Fibroblast of skin of left quadriceps (primary cell): ENCODE measurements at regions not wholly inside any gene's neighbourhood (a gene's known extent, or its start where the extent isn't known, plus 50 kb on each side); places are given as distances from the start of the nearest gene placed in this dataset.
A peak's percentile ranks its signal among the peaks of the same experiment; 100 is the strongest.

ENCODE experiments used
- DNase-seq, 2 experiments: peaks; one replicate each; pipeline ENCODE4 v3.0.0-alpha.2; 2013; ENCODE audit warnings: low read depth in 2 of 2

DNA sequence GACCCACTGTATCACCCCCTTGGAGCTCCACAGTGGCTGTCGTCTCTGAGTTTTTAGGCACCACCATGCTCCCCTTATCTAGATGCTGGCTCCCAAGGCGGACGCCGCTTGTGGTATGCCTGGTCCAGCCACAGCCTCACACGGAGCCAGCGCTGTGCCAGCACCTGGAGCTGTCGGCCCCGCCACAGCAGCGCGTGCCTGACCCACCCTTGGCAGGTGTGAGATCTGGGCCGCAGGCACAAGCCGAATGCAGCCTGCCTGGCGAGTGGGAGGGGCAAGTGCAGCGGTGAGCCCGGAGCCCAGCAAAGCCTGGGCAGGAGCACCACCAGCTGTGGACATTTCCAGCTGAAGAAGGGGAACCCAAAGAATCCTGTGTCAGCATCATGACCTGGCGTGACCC lies 91.9 kb upstream of the BACE2 start:
- DNase-seq = no peak

DNA sequence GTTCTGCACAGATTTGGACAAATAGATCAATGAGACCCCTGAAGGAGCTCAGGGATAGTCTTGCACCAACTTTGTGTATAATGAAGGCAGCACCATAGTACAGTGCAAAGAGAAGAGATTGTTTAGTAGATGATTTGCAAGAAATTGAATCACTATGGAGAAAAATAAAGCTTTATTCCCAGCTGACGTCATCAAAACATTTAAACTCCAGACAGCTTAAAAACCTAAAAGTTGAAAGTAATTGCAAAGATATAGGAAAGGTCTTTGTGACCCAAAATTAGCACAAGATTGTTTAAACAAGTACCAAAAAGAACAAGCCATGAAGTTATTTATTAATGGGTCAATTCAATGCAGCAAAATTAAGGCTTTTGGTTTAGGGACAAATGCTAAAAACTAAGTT lies 88.8 kb upstream of the BACE2 start:
- DNase-seq = no peak

DNA sequence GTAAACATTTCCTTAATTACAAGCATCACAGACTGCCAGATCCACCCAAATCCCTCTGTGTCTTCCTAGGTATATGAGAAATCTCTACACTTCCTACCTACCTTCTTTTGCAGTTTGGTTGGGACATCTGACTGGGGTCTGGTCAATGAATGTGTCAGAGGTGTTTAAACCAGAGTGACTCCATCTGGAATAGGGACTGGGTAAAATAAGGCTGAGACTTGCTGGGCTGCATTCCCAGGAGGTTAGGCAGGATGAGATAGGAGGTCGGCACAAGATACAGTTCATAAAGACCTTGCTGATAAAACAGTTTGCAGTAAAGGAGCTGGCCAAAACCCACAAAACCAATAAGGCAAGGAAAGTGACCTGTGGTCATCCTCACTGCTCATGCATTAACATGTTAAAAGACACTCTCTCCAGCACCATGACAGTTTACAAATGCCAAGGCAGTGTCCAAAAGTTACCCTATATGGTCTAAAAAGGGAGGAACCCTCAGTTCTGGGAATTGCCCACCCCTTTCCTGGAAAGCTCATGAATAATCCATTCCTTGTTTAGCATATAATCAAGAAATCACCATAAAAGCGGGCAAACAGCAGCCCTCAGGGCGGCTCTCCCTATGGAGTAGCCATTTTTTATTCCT lies 87.4 kb upstream of the BACE2 start:
- no peak for DNase-seq

DNA sequence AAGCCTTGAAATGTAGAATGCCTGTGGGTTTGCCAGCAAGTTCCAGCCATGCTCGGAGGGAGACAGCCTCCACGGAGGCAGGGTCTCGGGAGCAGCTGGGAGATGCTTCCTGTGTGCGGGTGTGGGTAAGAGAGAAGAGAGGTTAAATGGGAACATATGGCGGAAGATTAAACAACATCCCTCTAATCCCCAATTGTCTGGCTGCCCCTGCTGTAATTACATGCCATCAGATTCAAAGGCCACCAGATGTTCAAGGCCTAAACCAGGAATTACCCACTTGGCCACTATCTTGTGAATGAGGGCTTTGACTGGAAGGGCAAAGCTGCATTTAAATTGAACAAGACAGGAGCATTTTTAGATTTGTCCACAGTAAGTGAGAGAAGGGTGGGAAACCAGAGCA lies 81.4 kb upstream of the BACE2 start:
- no peak for DNase-seq

DNA sequence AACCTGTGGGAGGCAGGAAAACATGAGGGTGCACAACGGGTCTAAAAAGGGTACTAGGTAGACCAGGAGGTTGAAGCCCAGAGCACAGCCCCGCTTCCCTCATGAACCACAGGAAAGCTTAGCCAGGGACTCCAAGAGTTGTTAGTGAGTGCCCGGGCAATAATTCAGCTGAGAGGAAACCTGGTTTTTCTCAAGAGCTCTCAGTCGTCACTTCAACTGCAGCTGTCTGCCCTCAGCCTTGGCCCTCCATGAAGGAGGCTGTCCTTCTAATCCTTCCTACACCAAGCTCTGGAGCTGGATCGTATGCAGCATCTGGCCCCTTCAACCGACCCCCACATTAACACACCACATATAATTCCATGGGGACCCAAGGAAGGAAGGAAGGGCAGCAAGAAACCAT lies 77.0 kb upstream of the BACE2 start:
- no peak for DNase-seq

DNA sequence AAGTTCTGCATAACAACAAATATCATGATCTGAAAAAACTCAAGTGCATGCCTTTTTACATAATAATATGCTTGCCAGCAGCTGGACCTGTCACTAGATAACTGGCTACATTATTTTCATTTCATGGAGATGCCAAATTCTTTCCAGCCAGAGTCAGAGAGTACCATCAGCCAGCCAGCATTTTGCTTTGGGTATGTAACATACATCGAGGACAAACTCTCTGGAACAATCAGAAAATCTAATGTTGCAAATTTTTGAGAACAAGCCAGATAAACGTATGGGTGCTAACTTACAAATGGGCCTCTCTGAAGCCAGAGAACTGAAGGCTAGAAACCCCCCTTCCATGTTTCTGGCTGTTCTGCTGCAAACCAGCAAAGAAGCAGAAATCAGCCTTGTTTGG lies 76.3 kb upstream of the BACE2 start:
- DNase-seq = no peak

DNA sequence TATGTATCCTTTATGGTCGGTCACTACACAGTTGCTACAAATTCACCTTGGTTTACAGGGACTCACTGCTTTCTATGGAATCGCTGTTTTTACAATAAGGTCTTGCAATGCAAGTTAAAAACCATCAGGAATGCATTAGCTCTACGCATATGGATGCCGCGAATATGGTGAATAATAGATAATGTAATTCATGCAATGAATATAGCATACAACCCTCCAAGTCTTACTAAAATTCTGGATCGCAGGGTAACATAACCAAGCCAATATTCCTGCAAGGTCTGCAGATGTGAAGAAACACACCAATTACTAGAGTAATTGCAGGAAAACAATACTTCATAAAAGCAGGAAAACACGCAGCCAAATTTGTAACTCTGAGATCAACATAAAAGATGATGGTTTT lies 75.6 kb upstream of the BACE2 start:
- DNase-seq = no peak

DNA sequence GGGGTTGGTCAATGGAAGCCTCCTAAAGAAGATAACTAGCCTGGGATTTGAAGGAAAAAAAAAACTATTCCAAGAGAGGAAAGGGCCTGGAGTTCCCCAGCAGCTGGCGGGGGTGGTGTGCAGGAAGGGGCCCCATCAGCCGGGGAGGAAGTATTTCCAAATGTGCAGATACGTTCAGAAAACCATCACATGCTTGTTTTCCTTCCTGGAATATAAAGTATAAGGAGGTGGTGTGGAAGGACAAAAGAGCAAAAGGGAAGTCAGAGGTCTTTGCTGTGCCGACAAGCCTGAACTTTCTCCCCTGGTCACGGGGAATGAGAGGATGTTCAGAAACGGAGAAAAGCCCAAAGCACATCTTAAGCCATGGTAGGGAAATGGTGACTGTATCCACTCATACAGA lies 72.0 kb upstream of the BACE2 start:
- no peak for DNase-seq

DNA sequence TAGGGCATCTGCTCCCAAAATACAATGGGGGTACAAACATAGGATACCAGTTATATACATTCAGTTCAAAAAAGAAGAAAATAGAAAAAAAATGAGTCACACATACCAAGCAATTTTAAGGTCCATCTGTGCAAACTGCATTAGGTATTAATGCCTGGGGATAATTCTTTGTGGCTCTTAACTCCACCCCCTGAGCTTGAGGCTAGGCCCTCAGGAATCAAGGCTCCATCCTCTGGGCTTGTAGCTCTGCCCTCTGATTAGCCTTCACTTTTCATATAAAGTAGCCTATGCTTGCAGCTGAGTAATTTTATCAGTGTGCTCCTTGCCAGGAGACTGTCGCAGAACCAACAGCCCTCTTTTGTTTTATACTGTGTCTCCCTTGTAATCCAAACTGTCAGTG lies 69.9 kb upstream of the BACE2 start:
- DNase-seq = no peak

DNA sequence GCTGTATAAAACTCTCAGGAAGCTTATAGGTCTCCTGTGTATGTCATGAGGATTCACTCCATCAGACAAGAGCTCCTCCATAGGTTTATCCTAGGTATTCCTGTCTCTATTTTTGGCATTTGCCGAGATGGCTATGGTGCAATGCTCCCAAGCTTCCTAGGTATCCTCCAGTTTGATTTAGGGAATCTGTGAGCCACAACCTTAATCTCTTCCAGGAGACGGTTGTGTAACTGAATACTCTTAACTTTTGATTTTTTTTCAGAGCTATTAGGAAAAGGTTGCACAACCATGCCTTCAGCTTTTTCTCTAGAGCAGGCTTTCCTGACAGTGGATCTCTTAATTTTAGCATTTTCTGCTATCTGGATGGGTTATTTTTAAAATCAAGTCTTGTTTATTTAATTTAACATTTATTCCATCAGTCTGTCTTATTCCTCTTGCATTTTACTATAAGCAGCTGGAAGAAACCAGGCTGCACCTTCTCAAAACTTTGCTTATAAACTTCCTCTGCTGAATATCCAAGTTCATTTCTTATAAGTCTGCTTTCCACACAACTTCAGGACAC lies 69.4 kb upstream of the BACE2 start:
- DNase-seq = peak; percentile 14 to 17

DNA sequence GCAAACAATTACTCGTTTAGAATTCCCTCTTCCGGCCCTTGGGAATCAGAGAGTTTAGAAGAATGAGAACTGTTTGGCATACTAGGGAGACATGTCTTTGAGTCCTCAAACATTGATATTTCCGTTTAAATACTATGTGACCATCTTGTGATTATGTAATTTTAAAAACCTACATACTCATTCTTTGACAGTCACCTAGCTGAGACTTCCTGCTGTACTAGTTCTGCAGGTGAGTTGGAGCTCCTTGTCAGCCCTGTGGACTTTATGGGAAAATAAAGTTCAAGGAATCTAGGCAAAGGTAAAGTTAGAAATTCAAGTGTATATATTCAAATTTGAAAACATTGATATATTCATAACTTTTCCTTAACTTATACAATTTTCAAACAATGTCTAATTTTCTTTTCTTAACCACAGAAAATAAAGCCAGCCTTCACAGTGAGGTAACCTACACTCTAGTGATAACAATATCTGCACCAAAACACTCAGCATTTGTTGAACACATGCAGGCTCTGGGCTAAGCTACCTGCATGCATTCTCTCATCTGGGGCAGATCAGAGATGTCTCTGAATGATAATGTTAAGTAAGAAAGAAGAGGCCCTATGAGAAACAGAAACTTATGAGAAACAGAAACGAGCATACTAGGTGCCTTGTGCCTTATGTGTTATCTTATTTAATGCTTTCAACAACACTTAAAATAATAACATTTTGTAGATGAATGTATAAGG lies 67.0 kb upstream of the BACE2 start:
- DNase-seq = no peak

DNA sequence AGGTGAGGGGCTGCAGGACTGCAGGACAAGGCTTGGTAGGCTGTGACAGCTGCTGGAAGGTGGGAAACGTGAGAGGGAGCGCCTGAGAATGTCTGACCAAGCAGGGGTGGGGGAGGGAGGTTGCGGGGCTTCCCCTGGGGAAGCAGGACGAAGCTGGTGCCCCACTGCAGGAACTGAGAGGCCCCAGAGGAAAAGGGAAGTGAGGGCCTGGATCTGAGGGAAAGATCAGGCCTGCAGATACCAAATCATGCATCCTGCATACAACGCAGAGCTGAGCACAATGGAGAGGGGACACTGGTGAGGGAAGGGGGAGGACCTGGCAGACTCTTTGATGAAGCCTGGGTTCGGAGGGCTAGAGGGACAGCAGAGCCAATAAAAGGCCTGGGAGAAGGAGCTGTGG lies 65.7 kb upstream of the BACE2 start:
- DNase-seq = no peak

DNA sequence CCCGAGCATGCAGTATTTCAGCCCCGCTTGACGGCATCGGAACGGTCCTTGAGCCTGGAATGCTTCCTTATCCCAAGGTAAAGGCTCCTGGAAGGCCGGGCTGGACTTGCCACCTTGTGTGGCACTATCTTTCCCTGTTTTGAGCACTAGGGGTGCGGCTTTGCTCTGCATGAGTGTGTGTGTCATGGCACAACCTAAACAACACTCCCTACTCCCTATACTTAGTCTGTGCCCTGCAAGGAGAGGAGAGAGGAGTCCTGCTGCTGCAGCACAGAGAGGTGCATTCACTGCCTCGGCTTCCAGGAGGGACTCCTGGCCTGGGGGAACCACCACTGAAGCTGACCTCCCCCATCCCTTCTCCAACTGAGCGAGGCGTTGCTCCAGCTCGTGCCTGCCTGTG lies 60.4 kb upstream of the BACE2 start:
- DNase-seq = no peak

DNA sequence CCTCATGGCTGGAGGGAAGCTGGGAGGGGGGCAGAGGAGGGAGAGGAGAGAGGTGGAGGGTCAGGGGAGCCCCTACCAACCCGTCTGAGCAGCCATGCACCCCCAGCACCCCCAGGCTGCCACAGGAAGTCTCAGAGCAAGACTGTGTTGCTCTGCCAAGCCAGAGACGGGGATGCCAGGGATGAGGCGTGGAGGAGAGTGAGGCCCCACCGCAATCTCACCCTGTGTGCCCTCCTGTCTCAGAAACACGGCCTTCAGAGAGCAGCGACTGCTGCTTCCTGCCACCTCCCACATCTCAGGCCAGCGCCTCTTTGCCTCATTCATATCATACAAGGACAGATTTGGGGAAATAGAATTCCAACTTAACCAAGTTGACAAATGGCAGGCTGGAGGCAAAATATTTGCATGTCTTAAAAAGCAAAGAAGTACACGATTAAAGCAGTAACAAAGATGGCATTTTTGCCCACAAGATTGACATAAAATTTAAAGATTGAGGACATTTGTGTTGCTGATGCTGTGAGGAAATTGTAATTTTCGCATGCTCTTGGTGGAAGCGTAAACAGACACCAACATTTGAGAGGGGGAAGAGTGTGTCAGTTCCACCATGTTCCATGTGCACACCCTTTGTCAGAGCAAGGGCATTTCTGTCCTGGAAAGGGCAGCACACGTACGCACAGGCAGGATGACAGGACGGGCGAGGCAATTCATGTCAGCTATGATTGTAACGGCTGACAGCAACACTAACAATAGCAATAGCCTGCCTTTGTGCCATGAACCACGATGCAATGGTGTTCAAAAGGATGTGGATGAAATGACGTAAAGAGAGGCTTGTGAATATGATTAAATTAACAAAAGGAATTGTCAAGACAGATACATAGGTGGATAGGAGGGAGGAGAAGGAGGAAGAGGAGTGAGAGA lies 59.0 kb upstream of the BACE2 start:
- no peak for DNase-seq

DNA sequence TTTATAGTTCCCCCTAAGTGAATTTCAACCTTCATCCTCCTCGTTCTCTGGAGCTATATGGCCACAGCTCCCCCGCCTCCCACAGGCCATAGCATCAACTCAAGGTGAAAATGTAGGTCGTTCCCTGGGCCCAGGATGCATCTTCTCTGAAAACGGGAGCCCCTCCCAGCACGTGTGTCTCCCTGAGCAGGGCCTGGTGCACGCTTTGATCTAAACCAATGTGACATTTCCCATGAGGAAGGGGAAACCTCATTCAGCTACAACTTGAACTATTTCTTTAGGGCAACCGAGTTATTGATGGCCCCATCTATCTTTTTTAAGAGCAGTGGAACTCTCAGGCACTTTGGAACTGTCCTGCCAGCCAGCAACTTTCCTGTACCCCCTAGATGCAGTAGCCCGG lies 57.8 kb upstream of the BACE2 start:
- DNase-seq = no peak

DNA sequence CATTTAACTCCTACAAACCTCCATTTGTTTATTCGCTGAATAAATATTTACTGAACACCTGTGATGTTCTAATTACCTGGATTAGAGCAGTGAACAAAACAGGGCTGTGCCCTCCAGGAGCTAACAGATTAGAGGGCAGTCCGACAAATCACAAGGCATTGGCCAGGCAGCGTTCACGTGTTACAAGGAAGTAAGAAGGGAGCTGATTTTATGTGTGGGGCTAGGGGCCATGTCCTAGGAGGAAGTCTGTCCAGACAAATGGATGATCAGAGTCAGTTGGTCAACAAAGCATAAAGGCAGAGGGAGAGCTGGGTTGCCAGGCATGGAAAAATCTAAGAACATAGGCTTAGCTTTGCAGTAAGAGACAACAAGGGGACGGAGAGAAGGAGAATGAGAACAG lies 57.3 kb upstream of the BACE2 start:
- DNase-seq = no peak

DNA sequence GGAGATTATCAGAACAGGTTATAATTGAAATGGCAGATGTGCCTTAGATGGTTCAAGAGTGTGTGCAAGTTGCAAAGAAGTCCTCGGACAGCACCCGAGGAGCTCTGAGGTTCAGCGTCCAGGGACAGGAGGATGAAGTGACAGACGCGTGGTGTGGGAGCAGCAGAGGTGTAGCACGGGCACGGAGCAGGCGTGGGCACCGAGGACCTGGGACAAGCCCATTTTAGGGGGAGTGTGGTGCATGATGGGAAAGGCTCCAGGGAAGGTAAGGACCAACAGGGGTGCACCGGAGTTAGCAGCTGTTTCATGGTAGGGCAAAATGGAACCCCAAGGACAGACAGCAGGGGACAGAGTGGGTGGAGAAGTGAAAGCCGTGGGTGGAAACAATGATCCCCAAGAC lies 56.3 kb upstream of the BACE2 start:
- no peak for DNase-seq

DNA sequence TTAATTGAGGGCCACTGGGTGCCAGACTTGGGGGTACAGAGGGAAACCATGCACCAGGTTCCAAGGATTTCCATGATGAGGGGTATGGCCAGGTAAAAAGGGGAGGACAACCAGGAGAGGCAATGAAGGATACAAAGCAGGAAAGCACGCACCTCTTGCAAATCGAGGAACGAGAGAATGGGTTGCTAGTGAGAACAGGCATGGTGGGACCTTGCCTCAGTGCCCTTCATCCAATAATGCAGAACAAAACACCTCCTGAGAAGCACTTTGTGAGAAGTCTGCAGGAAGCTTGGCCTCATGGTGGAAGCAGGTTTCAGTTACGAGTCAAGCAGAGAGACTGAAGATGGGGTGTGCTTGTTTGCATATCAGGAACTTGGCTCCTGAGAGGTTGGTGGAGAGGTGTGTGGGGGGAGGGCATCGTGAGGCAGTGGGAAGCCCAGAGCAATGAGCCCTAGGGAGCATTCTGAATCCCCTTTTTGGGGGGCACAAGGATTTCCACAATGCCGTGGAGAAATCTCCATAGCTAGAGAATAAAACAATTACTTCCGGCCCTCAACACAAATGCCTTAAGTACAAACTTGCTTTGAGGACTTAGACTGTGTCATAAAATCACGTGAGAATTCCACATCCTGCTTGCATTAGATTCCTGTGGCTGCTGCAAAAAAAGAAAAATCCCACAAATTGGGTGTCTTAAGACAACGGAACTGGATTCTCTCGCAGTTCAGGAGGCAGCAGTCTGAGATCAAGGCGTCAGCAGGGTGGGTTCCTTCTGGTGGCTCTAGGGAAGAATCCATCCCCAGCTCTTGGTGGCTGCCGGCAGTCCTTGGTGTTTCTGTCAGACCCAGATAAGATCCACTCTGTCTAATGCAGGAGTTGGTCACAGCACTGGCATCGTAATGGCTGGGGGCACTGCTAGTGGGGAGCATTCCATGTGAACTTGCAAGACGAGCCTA lies 54.9 kb upstream of the BACE2 start:
- peak; percentile 97 to 98 for DNase-seq

DNA sequence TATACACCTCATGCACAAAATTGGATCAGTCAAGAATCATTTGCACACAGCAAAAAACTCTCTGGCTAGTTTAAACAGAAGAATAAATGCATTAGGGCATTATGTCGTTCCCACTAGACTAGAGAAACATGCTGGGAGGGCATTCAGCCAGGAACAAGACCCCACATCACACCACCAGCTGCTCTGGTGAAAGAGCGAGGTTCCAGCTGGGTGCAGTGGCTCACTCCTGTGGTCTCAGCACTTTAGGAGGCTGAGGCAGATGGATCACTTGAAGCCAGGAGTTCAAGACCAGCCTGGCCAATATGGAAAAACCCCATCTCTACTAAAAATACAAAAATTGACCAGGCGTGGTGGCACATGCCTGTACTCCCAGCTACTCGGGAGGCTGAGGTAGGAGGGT lies 52.1 kb upstream of the BACE2 start:
- no peak for DNase-seq
